Loucy (cell line): ENCODE measurements at regions not wholly inside any gene's neighbourhood (a gene's known extent, or its start where the extent isn't known, plus 50 kb on each side); places are given as distances from the start of the nearest gene placed in this dataset.

ENCODE experiments used
- H2AFZ ChIP-seq: fragments of 200-600 bp; sonication (generic); 2 replicates; pipeline ENCODE4 v1.6.0; 2016; ENCODE audit warnings: antibody characterized with exemption, mild to moderate bottlenecking, low read length, moderate library complexity
- H3F3A ChIP-seq: fragments of 200-600 bp; 2 replicates; pipeline ENCODE4 v1.6.0; 2016; ENCODE audit warnings: antibody characterized with exemption, low read depth, mild to moderate bottlenecking
- H3K27me3 ChIP-seq: fragments of 200-600 bp; sonication (generic); 2 replicates; pipeline ENCODE4 v1.6.1; 2014; ENCODE audit warnings: low read length, mild to moderate bottlenecking; ENCODE audit not compliant: insufficient read depth, poor library complexity, severe bottlenecking
- H3K36me3 ChIP-seq: fragments of 200-600 bp; sonication (generic); 2 replicates; pipeline ENCODE4 v1.6.1; 2016; ENCODE audit warnings: low read length; ENCODE audit not compliant: insufficient read depth
- H3K4me1 ChIP-seq: fragments of 200-600 bp; sonication (generic); 2 replicates; pipeline ENCODE4 v1.5.1; 2014; ENCODE audit warnings: low read length, mild to moderate bottlenecking; ENCODE audit not compliant: insufficient read depth, poor library complexity, severe bottlenecking
- H3K4me2 ChIP-seq: fragments of 200-600 bp; sonication (generic); 2 replicates; pipeline ENCODE4 v1.6.0; 2014; ENCODE audit warnings: antibody characterized with exemption, low read length, low read depth, mild to moderate bottlenecking; ENCODE audit not compliant: poor library complexity, severe bottlenecking
- H3K4me3 ChIP-seq: fragments of 200-600 bp; sonication (generic); 2 replicates; pipeline ENCODE4 v1.5.1; 2014; ENCODE audit warnings: low read length, mild to moderate bottlenecking, mixed read lengths; ENCODE audit not compliant: poor library complexity, severe bottlenecking
- H3K79me2 ChIP-seq: fragments of 200-600 bp; sonication (generic); 2 replicates; pipeline ENCODE4 v1.6.1; 2014; ENCODE audit warnings: low read length; ENCODE audit not compliant: insufficient read depth
- H3K9ac ChIP-seq: fragments of 200-600 bp; sonication (generic); 2 replicates; pipeline ENCODE4 v1.6.0; 2014; ENCODE audit warnings: mild to moderate bottlenecking, low read depth, low read length, moderate library complexity; ENCODE audit not compliant: poor library complexity, severe bottlenecking
- H3K9me2 ChIP-seq: fragments of 200-600 bp; sonication (generic); replicated peaks from 2 replicates; pipeline ENCODE4 v1.6.1; 2016; ENCODE audit warnings: low read depth, low read length, mixed read lengths
- H3K9me3 ChIP-seq: fragments of 200-600 bp; sonication (generic); 2 replicates; pipeline ENCODE4 v1.6.1; 2014; ENCODE audit warnings: mild to moderate bottlenecking, antibody characterized with exemption, low read length, low read depth; ENCODE audit not compliant: insufficient read depth
- H4K20me1 ChIP-seq: fragments of 200-600 bp; sonication (generic); 2 replicates; pipeline ENCODE4 v1.6.0; 2014; ENCODE audit warnings: antibody characterized with exemption, low read length, mild to moderate bottlenecking; ENCODE audit not compliant: insufficient read depth, poor library complexity, severe bottlenecking
- EZH2phosphoT487 ChIP-seq: fragments of 200-600 bp; IDR thresholded peaks from 2 replicates; pipeline ENCODE4 v1.6.1; 2018; ENCODE audit warnings: antibody characterized with exemption, mild to moderate bottlenecking, moderate library complexity, borderline replicate concordance
- TF ChIP-seq, protein P1 (sequence below): fragments of 200-600 bp; sonication (generic); conservative IDR thresholded peaks from 2 replicates; pipeline ENCODE4 v1.5.1; 2014; ENCODE audit warnings: mild to moderate bottlenecking, antibody characterized with exemption, low read length

DNA sequence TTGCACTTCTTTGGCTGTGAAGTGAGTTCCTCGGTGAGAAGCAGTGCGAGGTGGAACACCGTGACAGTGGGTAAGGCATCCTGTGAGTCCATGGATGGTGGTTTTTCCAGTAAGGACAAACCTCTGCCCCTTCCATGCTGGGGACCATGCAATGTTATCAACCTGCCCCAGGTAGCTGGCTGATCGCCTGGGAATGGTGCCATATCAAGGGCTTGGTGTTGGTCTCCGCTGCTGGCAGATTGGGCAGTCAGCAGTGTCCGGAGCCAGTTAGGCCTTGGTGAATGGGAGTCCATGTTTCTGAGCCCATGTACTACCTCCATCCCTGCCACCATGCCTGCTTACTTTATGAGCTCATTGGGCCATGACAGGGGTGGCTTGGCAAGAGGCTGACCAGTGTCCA lies 114.7 kb upstream of the C14orf180 start:
- H2AFZ ChIP-seq = no peak overlapping the region
- no peaks in the 10 kb centered on the region for H3K9me3 ChIP-seq
- H3K9me2 ChIP-seq = no peaks in the 10 kb centered on the region
- H3K9ac ChIP-seq = no peak overlapping the region
- no peak for TF ChIP-seq EZH2phosphoT487
- TF ChIP-seq, protein P1, sequence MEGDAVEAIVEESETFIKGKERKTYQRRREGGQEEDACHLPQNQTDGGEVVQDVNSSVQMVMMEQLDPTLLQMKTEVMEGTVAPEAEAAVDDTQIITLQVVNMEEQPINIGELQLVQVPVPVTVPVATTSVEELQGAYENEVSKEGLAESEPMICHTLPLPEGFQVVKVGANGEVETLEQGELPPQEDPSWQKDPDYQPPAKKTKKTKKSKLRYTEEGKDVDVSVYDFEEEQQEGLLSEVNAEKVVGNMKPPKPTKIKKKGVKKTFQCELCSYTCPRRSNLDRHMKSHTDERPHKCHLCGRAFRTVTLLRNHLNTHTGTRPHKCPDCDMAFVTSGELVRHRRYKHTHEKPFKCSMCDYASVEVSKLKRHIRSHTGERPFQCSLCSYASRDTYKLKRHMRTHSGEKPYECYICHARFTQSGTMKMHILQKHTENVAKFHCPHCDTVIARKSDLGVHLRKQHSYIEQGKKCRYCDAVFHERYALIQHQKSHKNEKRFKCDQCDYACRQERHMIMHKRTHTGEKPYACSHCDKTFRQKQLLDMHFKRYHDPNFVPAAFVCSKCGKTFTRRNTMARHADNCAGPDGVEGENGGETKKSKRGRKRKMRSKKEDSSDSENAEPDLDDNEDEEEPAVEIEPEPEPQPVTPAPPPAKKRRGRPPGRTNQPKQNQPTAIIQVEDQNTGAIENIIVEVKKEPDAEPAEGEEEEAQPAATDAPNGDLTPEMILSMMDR = no peak
- H3K27me3 ChIP-seq = no peaks in the 10 kb centered on the region
- H3K4me2 ChIP-seq = no peak overlapping the region
- H4K20me1 ChIP-seq = no peaks in the 10 kb centered on the region
- H3K4me1 ChIP-seq = no peaks in the 10 kb centered on the region
- no peaks in the 10 kb centered on the region for H3K79me2 ChIP-seq
- H3F3A ChIP-seq = no peaks in the 10 kb centered on the region
- no peaks in the 10 kb centered on the region for H3K36me3 ChIP-seq
- no peak overlapping the region for H3K4me3 ChIP-seq

DNA sequence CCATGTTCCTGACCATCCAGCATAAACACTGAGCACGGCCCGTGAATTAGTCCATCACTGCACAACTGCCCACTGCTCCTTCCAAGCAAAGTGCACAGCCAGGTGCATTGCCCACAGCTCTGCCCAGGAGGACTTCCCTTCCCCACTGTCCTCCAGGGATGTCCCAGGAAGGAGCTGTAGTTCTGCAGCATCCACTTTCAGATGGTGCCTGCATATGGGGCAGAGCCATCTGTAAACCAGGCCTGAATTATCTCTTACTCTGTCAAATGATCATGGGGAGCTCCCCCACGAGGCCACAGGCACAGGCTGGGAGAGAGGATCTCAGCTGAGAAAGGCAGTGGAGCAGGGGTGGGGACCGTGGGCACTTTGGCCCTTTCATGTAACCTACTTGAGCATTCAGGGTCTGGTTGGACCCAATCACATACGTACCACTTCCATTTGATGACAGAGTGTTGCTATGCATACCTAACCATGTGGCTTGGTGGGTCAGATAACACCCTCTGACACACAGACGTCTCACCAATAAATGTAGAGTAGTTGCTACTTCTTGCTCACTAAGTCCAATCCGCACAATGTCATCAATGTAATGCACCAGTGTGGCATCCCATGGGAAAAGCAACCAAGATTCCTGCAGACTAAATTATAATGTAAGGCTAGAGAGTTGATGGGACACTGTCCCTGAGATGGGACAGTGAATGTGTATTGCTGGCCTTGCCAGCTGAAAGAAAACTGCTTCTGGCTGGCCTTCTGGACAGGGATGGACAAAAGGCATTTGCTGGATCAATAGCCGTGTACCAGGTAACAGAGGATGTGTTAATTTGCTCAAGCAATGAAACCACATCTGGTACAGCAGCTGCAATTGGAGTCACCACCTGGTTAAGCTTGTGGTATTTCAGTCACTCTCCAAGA lies 113.8 kb upstream of the C14orf180 start:
- no peak overlapping the region for H3K4me2 ChIP-seq
- no peak for TF ChIP-seq EZH2phosphoT487
- TF ChIP-seq, protein P1 = no peak
- no peaks in the 10 kb centered on the region for H3K4me1 ChIP-seq
- no peaks in the 10 kb centered on the region for H3K79me2 ChIP-seq
- no peaks in the 10 kb centered on the region for H3F3A ChIP-seq
- H4K20me1 ChIP-seq = no peaks in the 10 kb centered on the region
- no peaks in the 10 kb centered on the region for H3K27me3 ChIP-seq
- no peaks in the 10 kb centered on the region for H3K9me2 ChIP-seq
- no peak overlapping the region for H3K4me3 ChIP-seq
- no peaks in the 10 kb centered on the region for H3K36me3 ChIP-seq
- no peak overlapping the region for H3K9ac ChIP-seq
- H3K9me3 ChIP-seq = no peaks in the 10 kb centered on the region
- H2AFZ ChIP-seq = no peak overlapping the region

DNA sequence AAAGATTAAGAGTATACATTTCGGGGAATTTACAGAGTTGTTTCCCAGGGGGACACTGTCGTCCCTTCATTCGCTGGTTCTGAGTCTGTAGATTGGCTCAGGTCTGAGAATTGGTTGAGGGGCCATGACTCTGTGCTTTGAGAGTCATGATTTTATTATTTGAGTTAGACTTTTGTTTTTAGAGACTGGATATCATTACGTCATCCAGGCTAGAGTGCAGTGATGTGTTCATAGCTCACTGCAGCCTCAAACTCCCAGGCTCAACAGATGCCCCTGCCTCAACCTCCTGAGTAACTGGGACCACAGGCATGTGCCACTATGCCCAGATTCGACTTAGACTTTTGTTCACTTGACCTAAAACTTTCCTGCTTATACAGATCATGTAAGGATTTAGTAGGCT lies 112.3 kb upstream of the C14orf180 start:
- Histone ChIP-seq H3K4me2 (no peak overlapping the region), H3F3A (no peaks in the 10 kb centered on the region), H3K4me3 (no peak overlapping the region), H3K79me2 (no peaks in the 10 kb centered on the region), H3K36me3 (no peaks in the 10 kb centered on the region), H4K20me1 (no peaks in the 10 kb centered on the region), H2AFZ (no peak overlapping the region), H3K9me2 (no peaks in the 10 kb centered on the region), H3K27me3 (no peaks in the 10 kb centered on the region), H3K4me1 (no peaks in the 10 kb centered on the region), H3K9ac (no peak overlapping the region), H3K9me3 (no peaks in the 10 kb centered on the region)
- TF ChIP-seq, protein P1 = no peak
- no peak for TF ChIP-seq EZH2phosphoT487
